ENCODE measurements at regions not wholly inside any gene's neighbourhood (a gene's known extent, or its start where the extent isn't known, plus 50 kb on each side); places are given as distances from the start of the nearest gene placed in this dataset.

- DNase-seq (ENCODE audit: extremely low spot score), result no peak
- ChIA-PET POLR2A (no interaction called here), CTCF (interaction anchor here (0.6 to 1.2 kb wide), 2 partner anchors 9 to 19 kb away, joined by 3 to 4 read pairs; no protein-coding TSS in a partner anchor)
- TF ChIP-seq, protein P1, sequence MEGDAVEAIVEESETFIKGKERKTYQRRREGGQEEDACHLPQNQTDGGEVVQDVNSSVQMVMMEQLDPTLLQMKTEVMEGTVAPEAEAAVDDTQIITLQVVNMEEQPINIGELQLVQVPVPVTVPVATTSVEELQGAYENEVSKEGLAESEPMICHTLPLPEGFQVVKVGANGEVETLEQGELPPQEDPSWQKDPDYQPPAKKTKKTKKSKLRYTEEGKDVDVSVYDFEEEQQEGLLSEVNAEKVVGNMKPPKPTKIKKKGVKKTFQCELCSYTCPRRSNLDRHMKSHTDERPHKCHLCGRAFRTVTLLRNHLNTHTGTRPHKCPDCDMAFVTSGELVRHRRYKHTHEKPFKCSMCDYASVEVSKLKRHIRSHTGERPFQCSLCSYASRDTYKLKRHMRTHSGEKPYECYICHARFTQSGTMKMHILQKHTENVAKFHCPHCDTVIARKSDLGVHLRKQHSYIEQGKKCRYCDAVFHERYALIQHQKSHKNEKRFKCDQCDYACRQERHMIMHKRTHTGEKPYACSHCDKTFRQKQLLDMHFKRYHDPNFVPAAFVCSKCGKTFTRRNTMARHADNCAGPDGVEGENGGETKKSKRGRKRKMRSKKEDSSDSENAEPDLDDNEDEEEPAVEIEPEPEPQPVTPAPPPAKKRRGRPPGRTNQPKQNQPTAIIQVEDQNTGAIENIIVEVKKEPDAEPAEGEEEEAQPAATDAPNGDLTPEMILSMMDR (IDR thresholded peaks at IDR 0.05; ENCODE audit: control extremely low read depth, extremely low read depth, low read depth, missing control alignments), result no peak
These were observed 84.4 kb upstream of the ITGA1 start for GRCh38 chr5:52703321-52703720.

- CTCF ChIA-PET, result interaction anchor here (1.0 to 1.8 kb wide), 4 partner anchors 12 to 19 kb away, joined by 3 to 6 read pairs (median 3); no protein-coding TSS in a partner anchor
- DNase-seq (ENCODE audit: extremely low spot score), result no peak
- TF ChIP-seq, protein P1 (IDR thresholded peaks at IDR 0.05; ENCODE audit: control extremely low read depth, extremely low read depth, low read depth, missing control alignments), result no peak
- POLR2A ChIA-PET, result no interaction called here
These were observed 82.0 kb upstream of the ITGA1 start for GRCh38 chr5:52705720-52706119.

- ChIA-PET CTCF (interaction anchor here (1.0 to 1.5 kb wide), 3 partner anchors 15 to 18 kb away, joined by 3 read pairs; no protein-coding TSS in a partner anchor), POLR2A (no interaction called here)
- TF ChIP-seq, protein P1 (IDR thresholded peaks at IDR 0.05; ENCODE audit: control extremely low read depth, extremely low read depth, low read depth, missing control alignments), result no peak
- no peak for DNase-seq (ENCODE audit: extremely low spot score)
These were observed 80.9 kb upstream of the ITGA1 start for GRCh38 chr5:52706775-52707174.

GRCh38 chr5:52707616-52708015 is 80.1 kb upstream of the ITGA1 start:
- CTCF ChIA-PET, result no interaction called here
- no peak for DNase-seq (ENCODE audit: extremely low spot score)
- TF ChIP-seq, protein P1 (IDR thresholded peaks at IDR 0.05; ENCODE audit: control extremely low read depth, extremely low read depth, low read depth, missing control alignments), result no peak
- POLR2A ChIA-PET, result no interaction called here

DNA sequence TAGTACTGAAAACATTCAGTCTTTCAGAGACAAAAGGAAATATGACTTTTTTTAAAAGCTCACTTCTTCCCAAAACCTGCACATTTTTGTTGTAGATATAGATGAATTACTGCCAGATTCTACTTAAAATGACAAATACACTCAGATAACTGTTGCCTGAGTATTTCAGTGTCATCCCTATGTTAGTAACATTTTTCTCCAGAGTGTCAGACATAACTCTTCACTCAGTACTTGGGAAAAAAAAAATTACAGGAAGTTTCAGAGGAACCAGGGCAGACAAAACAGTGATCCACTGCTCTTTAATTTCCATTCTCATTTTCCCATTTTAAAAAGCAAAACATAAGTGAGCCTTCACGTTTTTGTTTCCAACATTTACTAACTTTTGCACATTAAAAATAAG is 79.3 kb upstream of the ITGA1 start:
- no peak for DNase-seq (ENCODE audit: extremely low spot score)
- CTCF ChIA-PET, result no interaction called here
- TF ChIP-seq, protein P1 (IDR thresholded peaks at IDR 0.05; ENCODE audit: control extremely low read depth, extremely low read depth, low read depth, missing control alignments), result no peak
- POLR2A ChIA-PET, result no interaction called here

DNA sequence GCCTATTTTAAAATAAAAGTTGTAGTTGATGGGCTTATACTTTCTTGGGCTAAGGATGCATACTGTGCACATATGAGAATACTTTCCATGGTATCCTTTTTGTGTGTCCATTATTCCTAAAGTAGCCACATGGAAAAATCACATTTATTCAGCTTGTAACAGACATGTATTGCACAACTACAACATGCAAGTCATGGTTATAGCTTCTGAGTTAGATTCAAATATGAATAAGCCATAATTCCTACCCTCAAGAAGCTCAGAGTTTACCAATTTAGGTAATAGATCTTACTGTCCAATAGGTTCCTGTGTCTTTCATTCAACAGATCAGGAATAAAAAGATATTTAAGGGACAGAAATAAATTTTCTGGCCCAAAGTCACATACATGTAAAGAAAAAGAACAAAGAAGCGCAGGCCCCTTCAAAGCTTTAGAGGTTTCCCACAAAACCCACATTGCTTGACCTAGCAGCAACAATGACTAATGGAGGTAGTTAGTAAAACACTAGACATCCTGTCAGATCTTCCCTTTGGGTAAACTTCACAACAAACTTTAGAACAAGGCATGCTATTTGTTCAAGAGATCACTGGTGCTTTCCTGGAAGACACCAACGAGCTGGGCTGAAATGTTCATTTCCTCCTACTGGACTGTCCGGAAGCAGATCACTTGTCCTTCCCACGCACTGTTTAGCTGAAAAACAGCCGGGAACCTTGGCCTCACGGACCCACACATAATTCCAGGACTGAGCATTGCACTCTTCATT is 78.4 kb upstream of the ITGA1 start:
- DNase-seq (ENCODE audit: extremely low spot score), result peak; percentile 7
- ChIA-PET CTCF (no interaction called here), POLR2A (no interaction called here)
- TF ChIP-seq, protein P1 (IDR thresholded peaks at IDR 0.05; ENCODE audit: control extremely low read depth, extremely low read depth, low read depth, missing control alignments), result no peak

Measured in GM10248 (cell line).